Small intestine (tissue), 7 donors: ENCODE measurements at regions not wholly inside any gene's neighbourhood (a gene's known extent, or its start where the extent isn't known, plus 50 kb on each side); places are given as distances from the start of the nearest gene placed in this dataset.

Experiments
- DNase-seq, 2 donors: peaks; one replicate each; pipeline versions ENCODE4 v3.0.0 to v3.0.0-alpha.2; 2013
- FAIRE-seq: peaks from 2 replicates; lab custom pipeline; 2012; peaks lifted over from hg19 to GRCh38; lab: Jason Lieb, UNC
- H3K27ac ChIP-seq, 3 donors: one replicate each; pipeline ENCODE4 v1.5.1; 2013; ENCODE audit warnings: low read length in 2 of 3, mild to moderate bottlenecking in 2 of 3, control low read depth in 1 of 3, inconsistent platforms in 1 of 3, low read depth in 1 of 3, moderate library complexity in 1 of 3
- H3K27me3 ChIP-seq, 3 donors: one replicate each; pipeline ENCODE4 v1.6.1; 2013; ENCODE audit warnings: low read length in 3 of 3, inconsistent platforms in 1 of 3; ENCODE audit not compliant: control insufficient read depth in 3 of 3, insufficient read depth in 3 of 3
- H3K36me3 ChIP-seq, 3 donors: one replicate each; pipeline ENCODE4 v1.6.1; 2013; ENCODE audit warnings: low read length in 3 of 3, inconsistent platforms in 1 of 3, low read depth in 1 of 3, mild to moderate bottlenecking in 1 of 3, moderate library complexity in 1 of 3; ENCODE audit not compliant: control insufficient read depth in 3 of 3, insufficient read depth in 2 of 3
- H3K4me1 ChIP-seq, 3 donors: one replicate each; pipeline ENCODE4 v1.6.1; 2013; ENCODE audit warnings: low read length in 2 of 3, inconsistent platforms in 1 of 3, low read depth in 1 of 3, mild to moderate bottlenecking in 1 of 3, moderate library complexity in 1 of 3; ENCODE audit not compliant: control insufficient read depth in 3 of 3, insufficient read depth in 2 of 3
- H3K4me3 ChIP-seq, 3 donors: one replicate each; pipeline ENCODE4 v1.5.1; 2013; ENCODE audit warnings: low read length in 3 of 3, control low read depth in 1 of 3, inconsistent platforms in 1 of 3, low read depth in 1 of 3, mild to moderate bottlenecking in 1 of 3, moderate library complexity in 1 of 3
- H3K9me3 ChIP-seq, 2 donors: one replicate each; pipeline ENCODE4 v1.6.1; 2013; ENCODE audit warnings: low read depth in 1 of 2, low read length in 1 of 2; ENCODE audit not compliant: control insufficient read depth in 2 of 2, insufficient read depth in 1 of 2
- WGBS, 3 donors: extraction: QIAGEN DNeasy Blood & Tissue Kit; methylation state at CpG; one replicate each; pipeline ENCODE4 v1.1.7; 2013; 5-methylcytosine and 5-hydroxymethylcytosine counted together
- donor health status: healthy with polysubstance abuse.
- donor health status: control.
- donor health status: control.
- donor health status: Bipolar disorder and iron deficiency.
- donor health status: healthy.

GRCh38 chrX:34849371-34849770, 93.2 kb upstream of the FAM47B start:
- Histone ChIP-seq H3K27ac (no peak overlapping the region), H3K9me3 (no peaks in the 10 kb centered on the region), H3K27me3 (no peaks in the 10 kb centered on the region), H3K4me1 (no peaks in the 10 kb centered on the region), H3K36me3 (no peaks in the 10 kb centered on the region), H3K4me3 (no peak overlapping the region)
- no peak for FAIRE-seq
- 19 to 52% (median 25%) methylated on average over 1 of the region's 1 CpG for WGBS, 3 donors
- DNase-seq, result no peak

GRCh38 chrX:34859191-34859590, 83.4 kb upstream of the FAM47B start:
- H3K27me3 ChIP-seq, result no peaks in the 10 kb centered on the region
- FAIRE-seq, result no peak
- 45 to 62% (median 55%) methylated on average over 2 of the region's 2 CpGs for WGBS, 3 donors
- H3K36me3 ChIP-seq, result no peaks in the 10 kb centered on the region
- no peak overlapping the region for H3K4me3 ChIP-seq
- H3K27ac ChIP-seq, result no peak overlapping the region
- no peaks in the 10 kb centered on the region for H3K4me1 ChIP-seq
- H3K9me3 ChIP-seq, result no peaks in the 10 kb centered on the region
- no peak for DNase-seq

- 70 to 73% (median 71%) methylated on average over 2 of the region's 2 CpGs for WGBS, 3 donors
- Histone ChIP-seq H3K27me3 (no peaks in the 10 kb centered on the region), H3K4me1 (no peaks in the 10 kb centered on the region), H3K27ac (no peak overlapping the region), H3K4me3 (no peak overlapping the region), H3K36me3 (no peaks in the 10 kb centered on the region), H3K9me3 (no peaks in the 10 kb centered on the region)
- FAIRE-seq, result no peak
- no peak for DNase-seq
Observed at GRCh38 chrX:34863906-34864305, 78.7 kb upstream of the FAM47B start.

GRCh38 chrX:34866646-34867045, 76.0 kb upstream of the FAM47B start:
- Histone ChIP-seq H3K36me3 (no peaks in the 10 kb centered on the region), H3K4me3 (no peak overlapping the region), H3K4me1 (no peaks in the 10 kb centered on the region), H3K27ac (no peak overlapping the region), H3K27me3 (no peaks in the 10 kb centered on the region), H3K9me3 (no peaks in the 10 kb centered on the region)
- FAIRE-seq, result no peak
- DNase-seq, result no peak

GRCh38 chrX:34868633-34869032, 74.0 kb upstream of the FAM47B start:
- Histone ChIP-seq H3K9me3 (no peaks in the 10 kb centered on the region), H3K4me1 (no peaks in the 10 kb centered on the region), H3K27ac (no peak overlapping the region), H3K36me3 (no peaks in the 10 kb centered on the region), H3K4me3 (no peak overlapping the region), H3K27me3 (no peaks in the 10 kb centered on the region)
- FAIRE-seq (no peak), DNase-seq (no peak)
- 27 to 39% (median 39%) methylated on average over 2 of the region's 2 CpGs for WGBS, 3 donors

GRCh38 chrX:34873500-34874225, 68.9 kb upstream of the FAM47B start:
- Histone ChIP-seq H3K27me3 (no peaks in the 10 kb centered on the region), H3K4me3 (no peak overlapping the region), H3K9me3 (no peaks in the 10 kb centered on the region), H3K36me3 (no peaks in the 10 kb centered on the region), H3K27ac (no peak overlapping the region), H3K4me1 (no peaks in the 10 kb centered on the region)
- DNase-seq (no peak), FAIRE-seq (no peak)
- 49 to 70% (median 60%) methylated on average over 2 to 3 of the region's 3 CpGs for WGBS, 3 donors

GRCh38 chrX:34874763-34875162, 67.8 kb upstream of the FAM47B start:
- FAIRE-seq, result no peak
- Histone ChIP-seq H3K4me3 (no peak overlapping the region), H3K9me3 (no peaks in the 10 kb centered on the region), H3K36me3 (no peaks in the 10 kb centered on the region), H3K27ac (no peak overlapping the region), H3K4me1 (no peaks in the 10 kb centered on the region), H3K27me3 (no peaks in the 10 kb centered on the region)
- WGBS, 3 donors, result 70 to 82% (median 78%) methylated on average over 4 of the region's 4 CpGs
- DNase-seq, result no peak

GRCh38 chrX:34875204-34875603, 67.4 kb upstream of the FAM47B start:
- no peaks in the 10 kb centered on the region for H3K27me3 ChIP-seq

GRCh38 chrX:34877436-34877835, 65.2 kb upstream of the FAM47B start:
- no peaks in the 10 kb centered on the region for H3K36me3 ChIP-seq
- FAIRE-seq, result no peak
- WGBS, 3 donors, result 55 to 91% (median 84%) methylated on average over 1 of the region's 1 CpG

More at GRCh38 chrX:34875204-34875603, 67.4 kb upstream of the FAM47B start:
- H3K4me1 ChIP-seq, result no peaks in the 10 kb centered on the region
- 38 to 50% (median 43%) methylated on average over 1 of the region's 1 CpG for WGBS, 3 donors
- no peak overlapping the region for H3K4me3 ChIP-seq
- FAIRE-seq, result no peak
- DNase-seq, result no peak
- H3K27ac ChIP-seq, result no peak overlapping the region
- H3K36me3 ChIP-seq, result no peaks in the 10 kb centered on the region
- H3K9me3 ChIP-seq, result no peaks in the 10 kb centered on the region

More at GRCh38 chrX:34877436-34877835, 65.2 kb upstream of the FAM47B start:
- no peak for DNase-seq
- H3K27me3 ChIP-seq, result no peaks in the 10 kb centered on the region
- H3K4me1 ChIP-seq, result no peaks in the 10 kb centered on the region
- no peak overlapping the region for H3K27ac ChIP-seq
- no peaks in the 10 kb centered on the region for H3K9me3 ChIP-seq
- H3K4me3 ChIP-seq, result no peak overlapping the region
